ENCODE measurements at regions not wholly inside any gene's neighbourhood (a gene's known extent, or its start where the extent isn't known, plus 50 kb on each side); places are given as distances from the start of the nearest gene placed in this dataset.

DNA sequence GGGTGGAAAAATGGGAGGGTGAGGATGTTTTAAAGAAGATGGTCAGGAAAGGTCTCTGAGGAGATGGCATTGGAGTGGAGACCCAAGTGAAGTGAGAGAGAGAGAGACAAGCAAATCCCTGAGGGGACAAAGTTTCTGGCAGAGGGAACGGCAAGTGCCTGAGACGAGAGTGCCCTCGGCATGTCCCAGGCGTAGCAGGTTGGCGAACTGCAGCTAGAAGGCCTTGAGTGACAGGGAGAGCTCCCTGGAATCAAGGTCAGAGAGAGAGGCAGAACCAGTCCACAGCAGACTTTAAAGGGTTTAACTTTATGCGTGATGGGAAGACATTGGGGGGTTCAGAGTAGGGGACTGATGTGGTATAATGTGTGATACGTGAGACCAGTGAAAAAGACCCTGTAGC is 150.2 kb upstream of the HAND2 start:
- Histone ChIP-seq H3K9me2 (ENCODE audit: insufficient read depth) (no peaks in the 10 kb centered on the region), H3K9me3 (ENCODE audit: low read depth) (no peaks in the 10 kb centered on the region), H2AFZ (no peak overlapping the region), H3K4me2 (ENCODE audit: unreplicated experiment) (no peak overlapping the region), H4K20me1 (ENCODE audit: insufficient read depth) (no peaks in the 10 kb centered on the region), H3K36me3 (ENCODE audit: low read depth) (no peaks in the 10 kb centered on the region), H3K9ac (no peak overlapping the region), H3K79me2 (ENCODE audit: insufficient read depth) (no peaks in the 10 kb centered on the region), H3F3A (ENCODE audit: insufficient read depth) (no peaks in the 10 kb centered on the region), H3K27me3 (replicated peaks; ENCODE audit: insufficient read depth) (no peaks in the 10 kb centered on the region), H3K4me1 (ENCODE audit: insufficient read depth) (no peaks in the 10 kb centered on the region), H3K4me3 (no peak overlapping the region), H3K27ac (no peak overlapping the region)
- TF ChIP-seq EZH2 (IDR thresholded peaks at IDR 0.05; ENCODE audit: insufficient read depth, poor library complexity, severe bottlenecking): no peak
- no peak for TF ChIP-seq EZH2phosphoT487 (IDR thresholded peaks at IDR 0.05; ENCODE audit: insufficient read depth, low read depth)
- in situ Hi-C loops (cut with MboI): no loop called here
- WGBS, 2 experiments (ENCODE audit: low coverage in 1 of 2, low lambda C conversion rate in 2 of 2, missing lambda C conversion rate in 2 of 2): 90 to 96% methylated on average over 7 of the region's 7 CpGs
- DNase-seq: no peak

DNA sequence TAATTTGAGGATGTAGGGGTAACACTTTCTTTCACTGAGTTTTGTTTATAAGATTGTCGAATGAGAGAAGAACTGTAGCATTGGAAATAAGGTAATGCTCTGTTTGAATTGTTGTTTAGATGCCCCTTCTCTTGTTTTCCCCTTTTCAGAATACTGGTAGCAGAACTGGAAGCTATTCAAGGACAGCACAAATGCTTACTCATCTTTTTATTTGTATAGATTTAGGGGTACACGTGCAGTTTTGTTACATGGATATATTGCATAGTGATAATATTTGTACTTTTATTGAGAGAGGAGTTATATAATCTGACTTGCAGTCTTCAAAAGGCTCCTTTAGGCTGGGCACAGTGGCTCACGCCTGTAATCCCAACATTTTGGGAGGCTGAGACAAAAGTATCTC is 145.4 kb upstream of the HAND2 start:
- DNase-seq: no peak
- no peaks in the 10 kb centered on the region for H3K36me3 ChIP-seq (ENCODE audit: low read depth)
- H3F3A ChIP-seq (ENCODE audit: insufficient read depth): no peaks in the 10 kb centered on the region
- H3K4me1 ChIP-seq (ENCODE audit: insufficient read depth): no peaks in the 10 kb centered on the region
- no peaks in the 10 kb centered on the region for H3K27me3 ChIP-seq (replicated peaks; ENCODE audit: insufficient read depth)
- H3K27ac ChIP-seq: no peak overlapping the region
- TF ChIP-seq EZH2 (IDR thresholded peaks at IDR 0.05; ENCODE audit: insufficient read depth, poor library complexity, severe bottlenecking) (no peak), EZH2phosphoT487 (IDR thresholded peaks at IDR 0.05; ENCODE audit: insufficient read depth, low read depth) (no peak)
- H4K20me1 ChIP-seq (ENCODE audit: insufficient read depth): no peaks in the 10 kb centered on the region
- no peaks in the 10 kb centered on the region for H3K9me3 ChIP-seq (ENCODE audit: low read depth)
- no peak overlapping the region for H3K4me3 ChIP-seq
- H3K9ac ChIP-seq: no peak overlapping the region
- H3K4me2 ChIP-seq (ENCODE audit: unreplicated experiment): no peak overlapping the region
- H3K79me2 ChIP-seq (ENCODE audit: insufficient read depth): no peaks in the 10 kb centered on the region
- no peaks in the 10 kb centered on the region for H3K9me2 ChIP-seq (ENCODE audit: insufficient read depth)
- no peak overlapping the region for H2AFZ ChIP-seq
- in situ Hi-C loops (cut with MboI): no loop called here
- WGBS, 2 experiments (ENCODE audit: low coverage in 1 of 2, low lambda C conversion rate in 2 of 2, missing lambda C conversion rate in 2 of 2): 39 to 54% methylated on average over 3 of the region's 3 CpGs

DNA sequence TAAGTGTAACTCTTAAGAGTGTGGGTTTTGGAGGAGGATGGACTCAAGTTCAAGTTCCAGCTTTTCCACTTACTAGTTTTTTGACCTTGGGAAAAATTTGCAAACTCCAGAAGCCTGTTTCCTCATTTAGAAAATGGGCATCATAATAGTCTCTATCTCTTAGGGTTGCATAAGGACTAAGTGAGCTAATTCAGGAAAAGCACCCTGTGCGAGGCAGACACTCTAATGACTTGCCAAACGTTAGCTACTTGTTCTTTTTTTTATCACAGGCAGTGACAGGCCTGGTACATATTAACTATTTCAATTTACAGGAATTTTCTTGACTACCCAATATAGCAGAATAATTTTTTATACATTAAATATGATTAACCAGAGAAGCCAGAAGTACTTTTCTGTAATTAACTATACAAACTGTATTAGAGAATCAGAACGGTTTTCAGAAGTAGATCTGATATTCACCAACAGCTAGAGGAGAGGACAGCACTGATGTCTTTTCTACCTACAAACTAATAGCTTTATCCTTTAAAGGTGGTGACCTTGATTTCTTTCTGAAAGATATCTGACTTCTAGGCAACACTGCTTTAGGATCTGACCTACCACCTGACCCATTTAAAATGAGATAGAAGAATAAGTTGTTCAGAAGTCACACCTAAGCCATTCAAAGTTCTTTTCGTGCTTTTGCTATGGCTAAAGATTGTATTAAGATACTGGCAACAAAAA is 139.6 kb upstream of the HAND2 start:
- no peaks in the 10 kb centered on the region for H3K36me3 ChIP-seq (ENCODE audit: low read depth)
- no peak for DNase-seq
- TF ChIP-seq EZH2phosphoT487 (IDR thresholded peaks at IDR 0.05; ENCODE audit: insufficient read depth, low read depth) (no peak), EZH2 (IDR thresholded peaks at IDR 0.05; ENCODE audit: insufficient read depth, poor library complexity, severe bottlenecking) (no peak)
- no peaks in the 10 kb centered on the region for H4K20me1 ChIP-seq (ENCODE audit: insufficient read depth)
- no peak overlapping the region for H3K4me3 ChIP-seq
- no peaks in the 10 kb centered on the region for H3K4me1 ChIP-seq (ENCODE audit: insufficient read depth)
- H3K4me2 ChIP-seq (ENCODE audit: unreplicated experiment): no peak overlapping the region
- in situ Hi-C loops (cut with MboI): no loop called here
- no peaks in the 10 kb centered on the region for H3K27me3 ChIP-seq (replicated peaks; ENCODE audit: insufficient read depth)
- H3K9ac ChIP-seq: no peak overlapping the region
- H2AFZ ChIP-seq: no peak overlapping the region
- no peaks in the 10 kb centered on the region for H3K79me2 ChIP-seq (ENCODE audit: insufficient read depth)
- H3K9me3 ChIP-seq (ENCODE audit: low read depth): no peaks in the 10 kb centered on the region
- H3K27ac ChIP-seq: no peak overlapping the region
- H3F3A ChIP-seq (ENCODE audit: insufficient read depth): no peaks in the 10 kb centered on the region
- WGBS, 2 experiments (ENCODE audit: low coverage in 1 of 2, low lambda C conversion rate in 2 of 2, missing lambda C conversion rate in 2 of 2): 39 to 43% methylated on average over 4 of the region's 4 CpGs
- H3K9me2 ChIP-seq (ENCODE audit: insufficient read depth): no peaks in the 10 kb centered on the region

DNA sequence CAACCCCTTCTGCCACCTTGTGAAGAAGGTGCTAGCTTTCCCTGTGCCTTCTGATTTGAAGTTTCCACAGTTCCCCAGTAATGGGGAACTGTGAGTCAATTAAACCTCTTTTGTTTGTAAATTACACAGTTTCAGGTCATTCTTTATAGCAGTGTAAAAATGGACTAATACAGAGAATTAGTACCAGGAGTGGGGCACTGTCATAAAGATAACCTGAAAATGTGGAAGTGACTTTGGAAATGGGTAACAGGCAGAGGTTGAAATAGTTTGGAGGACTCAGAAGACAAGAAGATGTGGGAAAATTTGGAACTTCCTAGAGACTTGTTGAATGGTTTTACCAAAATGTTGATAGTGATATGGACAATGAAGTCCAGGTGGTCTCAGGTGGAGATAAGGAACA is 131.0 kb upstream of the HAND2 start:
- Histone ChIP-seq H3K9ac (no peak overlapping the region), H3K79me2 (ENCODE audit: insufficient read depth) (no peaks in the 10 kb centered on the region), H3K9me2 (ENCODE audit: insufficient read depth) (no peaks in the 10 kb centered on the region), H3K27me3 (replicated peaks; ENCODE audit: insufficient read depth) (no peaks in the 10 kb centered on the region), H3K4me3 (no peak overlapping the region), H2AFZ (no peak overlapping the region), H3K4me1 (ENCODE audit: insufficient read depth) (no peaks in the 10 kb centered on the region), H3K9me3 (ENCODE audit: low read depth) (no peaks in the 10 kb centered on the region), H3K4me2 (ENCODE audit: unreplicated experiment) (no peak overlapping the region), H3K27ac (no peak overlapping the region), H3F3A (ENCODE audit: insufficient read depth) (no peaks in the 10 kb centered on the region), H3K36me3 (ENCODE audit: low read depth) (no peaks in the 10 kb centered on the region), H4K20me1 (ENCODE audit: insufficient read depth) (no peaks in the 10 kb centered on the region)
- in situ Hi-C loops (cut with MboI): no loop called here
- TF ChIP-seq EZH2phosphoT487 (IDR thresholded peaks at IDR 0.05; ENCODE audit: insufficient read depth, low read depth) (no peak), EZH2 (IDR thresholded peaks at IDR 0.05; ENCODE audit: insufficient read depth, poor library complexity, severe bottlenecking) (no peak)
- no peak for DNase-seq

DNA sequence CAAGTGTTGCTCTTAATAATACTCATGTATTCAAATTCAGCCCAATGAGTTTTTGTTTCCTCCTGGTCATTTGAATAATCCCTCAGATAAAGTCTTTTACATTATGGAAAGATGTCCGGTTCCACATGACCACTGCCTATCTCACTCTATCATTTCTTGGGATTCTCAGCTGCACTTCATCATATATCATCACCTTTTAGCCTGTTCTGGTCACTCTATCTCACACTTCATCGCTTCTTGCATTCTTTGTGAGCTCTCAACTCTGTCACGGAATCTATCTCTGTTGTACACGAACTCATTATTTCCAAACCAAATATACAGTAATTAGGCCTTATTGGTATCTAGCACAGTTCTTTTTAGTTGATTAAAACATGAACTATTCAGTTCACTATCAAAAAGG is 126.9 kb upstream of the HAND2 start:
- Histone ChIP-seq H3K4me2 (ENCODE audit: unreplicated experiment) (no peak overlapping the region), H3K4me1 (ENCODE audit: insufficient read depth) (no peaks in the 10 kb centered on the region), H3K27me3 (replicated peaks; ENCODE audit: insufficient read depth) (no peaks in the 10 kb centered on the region), H3F3A (ENCODE audit: insufficient read depth) (no peaks in the 10 kb centered on the region), H2AFZ (no peak overlapping the region), H3K27ac (no peak overlapping the region), H3K79me2 (ENCODE audit: insufficient read depth) (no peaks in the 10 kb centered on the region), H3K9me3 (ENCODE audit: low read depth) (no peaks in the 10 kb centered on the region), H3K36me3 (ENCODE audit: low read depth) (no peaks in the 10 kb centered on the region), H3K9me2 (ENCODE audit: insufficient read depth) (no peaks in the 10 kb centered on the region), H3K4me3 (no peak overlapping the region), H4K20me1 (ENCODE audit: insufficient read depth) (no peaks in the 10 kb centered on the region), H3K9ac (no peak overlapping the region)
- TF ChIP-seq EZH2phosphoT487 (IDR thresholded peaks at IDR 0.05; ENCODE audit: insufficient read depth, low read depth) (no peak), EZH2 (IDR thresholded peaks at IDR 0.05; ENCODE audit: insufficient read depth, poor library complexity, severe bottlenecking) (no peak)
- DNase-seq: no peak
- WGBS, 2 experiments (ENCODE audit: low coverage in 1 of 2, low lambda C conversion rate in 2 of 2, missing lambda C conversion rate in 2 of 2): 62 to 74% methylated on average over 4 of the region's 4 CpGs
- in situ Hi-C loops (cut with MboI): no loop called here

Data from GM23248 (cell line).